ENCODE measurements at regions not wholly inside any gene's neighbourhood (a gene's known extent, or its start where the extent isn't known, plus 50 kb on each side); places are given as distances from the start of the nearest gene placed in this dataset.

DNA sequence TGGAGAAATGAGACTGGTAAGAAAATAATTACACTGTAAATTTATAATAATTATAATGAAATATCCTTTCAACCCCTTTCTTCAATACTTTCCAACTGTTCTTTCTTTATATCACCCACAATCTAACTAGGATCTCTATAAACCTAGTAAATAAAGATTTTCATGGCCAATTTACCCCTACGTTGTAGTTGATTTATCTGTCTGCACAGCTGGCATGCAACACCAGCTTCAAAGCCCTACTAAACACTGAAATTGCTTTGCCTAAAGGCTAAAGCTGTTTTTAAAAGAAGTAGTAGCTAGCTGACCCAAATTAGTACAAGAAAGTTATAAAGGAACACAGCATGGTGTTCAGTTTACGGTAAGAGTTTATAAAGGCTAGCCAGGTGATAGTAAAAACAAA lies 140.1 kb downstream of the NOL4 start:
- Histone ChIP-seq H3K4me1 (ENCODE audit: insufficient read depth, low read length, poor library complexity, severe bottlenecking) (no peaks in the 10 kb centered on the region), H3K27me3 (replicated peaks; ENCODE audit: insufficient read depth, low read depth, low read length, poor library complexity) (no peaks in the 10 kb centered on the region), H3K27ac (ENCODE audit: low read depth, low read length, poor library complexity, severe bottlenecking) (no peak overlapping the region), H3K9me3 (ENCODE audit: low read depth, low read length, poor library complexity, severe bottlenecking) (no peaks in the 10 kb centered on the region), H3K36me3 (ENCODE audit: insufficient read depth, low read length, poor library complexity, severe bottlenecking) (no peaks in the 10 kb centered on the region), H3K4me3 (ENCODE audit: low read depth, low read length, poor library complexity, severe bottlenecking) (no peak overlapping the region)
- no peak for DNase-seq (ENCODE audit: low spot score)
- CTCF ChIA-PET = no interaction called here
- no peak for TF ChIP-seq EZH2 (IDR thresholded peaks at IDR 0.05; ENCODE audit: borderline replicate concordance, low read depth, low read length, poor library complexity, severe bottlenecking)
- TF ChIP-seq, protein P1, sequence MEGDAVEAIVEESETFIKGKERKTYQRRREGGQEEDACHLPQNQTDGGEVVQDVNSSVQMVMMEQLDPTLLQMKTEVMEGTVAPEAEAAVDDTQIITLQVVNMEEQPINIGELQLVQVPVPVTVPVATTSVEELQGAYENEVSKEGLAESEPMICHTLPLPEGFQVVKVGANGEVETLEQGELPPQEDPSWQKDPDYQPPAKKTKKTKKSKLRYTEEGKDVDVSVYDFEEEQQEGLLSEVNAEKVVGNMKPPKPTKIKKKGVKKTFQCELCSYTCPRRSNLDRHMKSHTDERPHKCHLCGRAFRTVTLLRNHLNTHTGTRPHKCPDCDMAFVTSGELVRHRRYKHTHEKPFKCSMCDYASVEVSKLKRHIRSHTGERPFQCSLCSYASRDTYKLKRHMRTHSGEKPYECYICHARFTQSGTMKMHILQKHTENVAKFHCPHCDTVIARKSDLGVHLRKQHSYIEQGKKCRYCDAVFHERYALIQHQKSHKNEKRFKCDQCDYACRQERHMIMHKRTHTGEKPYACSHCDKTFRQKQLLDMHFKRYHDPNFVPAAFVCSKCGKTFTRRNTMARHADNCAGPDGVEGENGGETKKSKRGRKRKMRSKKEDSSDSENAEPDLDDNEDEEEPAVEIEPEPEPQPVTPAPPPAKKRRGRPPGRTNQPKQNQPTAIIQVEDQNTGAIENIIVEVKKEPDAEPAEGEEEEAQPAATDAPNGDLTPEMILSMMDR (conservative IDR thresholded peaks at IDR 0.05; ENCODE audit: low read depth, low read length) = no peak
- POLR2A ChIA-PET (ENCODE audit: low non-redundant PET) = no interaction called here
- intact Hi-C loops (cut with micrococcal nuclease; ENCODE audit: unreplicated experiment) = no loop called here
- no TSS peak for BruUV-seq (replicated peaks)

DNA sequence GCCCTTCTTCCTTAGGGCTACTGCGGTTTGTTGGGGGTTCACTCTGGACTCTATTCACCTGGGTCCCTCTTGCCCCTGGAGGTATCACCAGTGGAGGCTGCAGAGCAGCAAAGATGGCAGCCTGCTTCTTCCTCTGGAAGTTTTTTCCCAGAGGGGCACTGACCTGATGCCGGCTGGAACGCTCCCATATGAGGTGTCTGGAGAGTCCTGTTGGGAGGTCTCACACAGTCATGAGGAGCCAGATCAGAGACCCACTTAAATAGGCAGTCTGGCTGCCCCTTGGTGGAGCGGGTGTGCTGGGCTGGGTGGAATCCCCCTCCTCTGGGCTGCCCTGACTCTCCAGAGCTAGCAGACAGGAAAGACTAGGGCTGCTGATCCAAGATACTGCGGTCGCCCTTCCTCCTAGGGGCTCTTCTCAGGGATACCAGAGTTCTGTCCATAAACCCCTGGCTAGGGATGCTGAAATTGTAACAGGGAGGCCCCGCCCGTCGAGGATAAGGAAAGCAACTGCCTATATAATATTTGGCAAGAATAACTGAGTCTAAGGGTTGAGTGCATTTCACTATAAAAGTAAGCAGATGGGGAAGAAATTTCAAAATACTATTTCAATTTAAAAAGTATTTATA lies 140.7 kb downstream of the NOL4 start:
- no peak for TF ChIP-seq EZH2 (IDR thresholded peaks at IDR 0.05; ENCODE audit: borderline replicate concordance, low read depth, low read length, poor library complexity, severe bottlenecking)
- TF ChIP-seq, protein P1 (conservative IDR thresholded peaks at IDR 0.05; ENCODE audit: low read depth, low read length) = no peak
- intact Hi-C loops (cut with micrococcal nuclease; ENCODE audit: unreplicated experiment) = no loop called here
- Histone ChIP-seq H3K4me1 (ENCODE audit: insufficient read depth, low read length, poor library complexity, severe bottlenecking) (no peaks in the 10 kb centered on the region), H3K36me3 (ENCODE audit: insufficient read depth, low read length, poor library complexity, severe bottlenecking) (no peaks in the 10 kb centered on the region), H3K27me3 (replicated peaks; ENCODE audit: insufficient read depth, low read depth, low read length, poor library complexity) (no peaks in the 10 kb centered on the region), H3K9me3 (ENCODE audit: low read depth, low read length, poor library complexity, severe bottlenecking) (no peaks in the 10 kb centered on the region), H3K27ac (ENCODE audit: low read depth, low read length, poor library complexity, severe bottlenecking) (no peak overlapping the region), H3K4me3 (ENCODE audit: low read depth, low read length, poor library complexity, severe bottlenecking) (no peak overlapping the region)
- no TSS peak for BruUV-seq (replicated peaks)
- ChIA-PET CTCF (no interaction called here), POLR2A (ENCODE audit: low non-redundant PET) (no interaction called here)
- no peak for DNase-seq (ENCODE audit: low spot score)

DNA sequence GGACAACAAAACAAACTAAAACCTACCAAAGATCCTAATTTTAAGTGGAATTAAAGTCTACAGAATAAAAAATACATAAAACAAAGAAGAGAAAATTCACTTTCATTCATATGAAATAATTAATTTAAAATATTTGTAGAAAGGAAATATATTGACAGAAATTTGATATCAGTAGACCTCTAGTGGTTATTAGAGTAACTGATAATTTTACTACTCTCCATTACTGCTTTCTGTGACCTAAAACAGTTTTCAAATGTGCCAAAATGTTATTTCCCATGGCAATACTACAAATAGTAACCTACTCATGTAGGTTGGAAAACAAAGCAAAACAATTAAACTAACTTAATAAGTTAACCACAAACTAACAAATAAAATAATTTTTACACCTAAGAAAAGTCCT lies 147.1 kb downstream of the NOL4 start:
- H3K27me3 ChIP-seq (replicated peaks; ENCODE audit: insufficient read depth, low read depth, low read length, poor library complexity) = no peaks in the 10 kb centered on the region
- intact Hi-C loops (cut with micrococcal nuclease; ENCODE audit: unreplicated experiment) = no loop called here
- TF ChIP-seq EZH2 (IDR thresholded peaks at IDR 0.05; ENCODE audit: borderline replicate concordance, low read depth, low read length, poor library complexity, severe bottlenecking) = no peak
- TF ChIP-seq, protein P1 (conservative IDR thresholded peaks at IDR 0.05; ENCODE audit: low read depth, low read length) = peak; percentile 32; the same call in 1 of the 2 replicates
- no peak overlapping the region for H3K27ac ChIP-seq (ENCODE audit: low read depth, low read length, poor library complexity, severe bottlenecking)
- H3K9me3 ChIP-seq (ENCODE audit: low read depth, low read length, poor library complexity, severe bottlenecking) = no peaks in the 10 kb centered on the region
- H3K36me3 ChIP-seq (ENCODE audit: insufficient read depth, low read length, poor library complexity, severe bottlenecking) = no peaks in the 10 kb centered on the region
- ChIA-PET POLR2A (ENCODE audit: low non-redundant PET) (no interaction called here), CTCF (no interaction called here)
- no TSS peak for BruUV-seq (replicated peaks)
- no peak overlapping the region for H3K4me3 ChIP-seq (ENCODE audit: low read depth, low read length, poor library complexity, severe bottlenecking)
- no peaks in the 10 kb centered on the region for H3K4me1 ChIP-seq (ENCODE audit: insufficient read depth, low read length, poor library complexity, severe bottlenecking)
- no peak for DNase-seq (ENCODE audit: low spot score)

Measured in A673 (cell line).